B cell (primary cell): ENCODE measurements at regions not wholly inside any gene's neighbourhood (a gene's known extent, or its start where the extent isn't known, plus 50 kb on each side); places are given as distances from the start of the nearest gene placed in this dataset.

Experiments used
- ATAC-seq: fragments of 200-7000 bp; cut with Tn5 transposase; one replicate; pipeline ENCODE4 v1.10.0; 2021; ENCODE audit warnings: low read depth, mild to moderate bottlenecking, moderate number of reproducible peaks, moderate library complexity
- CTCF ChIA-PET: fragments of 350-600 bp; sonication (Branson Sonifier 250); formaldehyde crosslinking; loops from one replicate; lab custom pipeline; 2021; ENCODE audit warnings: antibody characterized with exemption, inconsistent platforms; lab: Charles Lee
- POLR2A ChIA-PET: fragments of 350-600 bp; sonication (Branson Sonifier 250); formaldehyde crosslinking; loops from one replicate; lab custom pipeline; 2021; ENCODE audit warnings: antibody characterized with exemption; lab: Charles Lee
- DNase-seq: peaks from one replicate; pipeline ENCODE4 v3.0.0; 2013
- H2AFZ ChIP-seq: 2 replicates; pipeline ENCODE4 v1.6.1; 2012; ENCODE audit warnings: mild to moderate bottlenecking, low read depth, low read length; ENCODE audit not compliant: insufficient read depth, poor library complexity, severe bottlenecking
- H3K27ac ChIP-seq, 2 donors: 1 replicate in 1 of 2; 2 replicates in 1 of 2; pipeline ENCODE4 v1.5.1; 2012 to 2013; ENCODE audit warnings: low read length in 2 of 2, mild to moderate bottlenecking in 2 of 2, moderate library complexity in 1 of 2
- H3K27me3 ChIP-seq, 4 experiments: fragments of 200-600 bp in 1 of 4; sonication (generic) in 1 of 4; replicated peaks in 1 of 4; 1 replicate in 2 of 4; 2 replicates in 2 of 4; pipeline versions ENCODE4 v1.6.1 to v1.7.0; 2013 to 2016; ENCODE audit warnings: low read length in 3 of 4, mild to moderate bottlenecking in 2 of 4, mixed read lengths in 1 of 4, moderate library complexity in 1 of 4; ENCODE audit not compliant: insufficient read depth in 4 of 4, control insufficient read depth in 3 of 4; ENCODE audit errors: control extremely low read depth in 1 of 4
- H3K36me3 ChIP-seq, 2 experiments: replicated peaks in 1 of 2; 1 replicate in 1 of 2; 2 replicates in 1 of 2; pipeline versions ENCODE4 v1.6.1 to v1.7.1; 2013; ENCODE audit warnings: low read length in 1 of 2; ENCODE audit not compliant: insufficient read depth in 2 of 2, control insufficient read depth in 1 of 2; ENCODE audit errors: control extremely low read depth in 1 of 2, extremely low read depth in 1 of 2
- H3K4me1 ChIP-seq, 2 donors: fragments of 200-600 bp in 1 of 2; sonication (generic) in 1 of 2; 1 replicate in 1 of 2; 2 replicates in 1 of 2; pipeline versions ENCODE4 v1.5.1 to v1.6.1; 2013 to 2017; ENCODE audit warnings: low read length in 2 of 2; ENCODE audit not compliant: control insufficient read depth in 2 of 2, insufficient read depth in 2 of 2
- H3K4me2 ChIP-seq: replicated peaks from 2 replicates; pipeline ENCODE3; 2012; ENCODE audit warnings: mild to moderate bottlenecking, low read depth, low read length; ENCODE audit not compliant: poor library complexity, severe bottlenecking
- H3K4me3 ChIP-seq, 5 experiments: fragments of 200-600 bp in 1 of 5; sonication (generic) in 1 of 5; 1 replicate in 3 of 5; 2 replicates in 2 of 5; pipeline versions ENCODE4 v1.5.1 to v1.7.0; 2011 to 2016; ENCODE audit warnings: low read length in 4 of 5, mild to moderate bottlenecking in 4 of 5, low read depth in 2 of 5, control low read depth in 1 of 5, moderate library complexity in 1 of 5; ENCODE audit not compliant: insufficient read depth in 1 of 5; ENCODE audit errors: control extremely low read depth in 1 of 5, extremely low read depth in 1 of 5
- H3K79me2 ChIP-seq: fragments of 200-600 bp; sonication (generic); one replicate; pipeline ENCODE4 v1.6.0; 2016; ENCODE audit warnings: low read length; ENCODE audit not compliant: control insufficient read depth, insufficient read depth
- H3K9ac ChIP-seq: fragments of 200-600 bp; sonication (generic); 2 replicates; pipeline ENCODE4 v1.6.1; 2017; ENCODE audit warnings: mild to moderate bottlenecking, low read length, moderate library complexity
- H3K9me3 ChIP-seq, 3 donors: one replicate each; pipeline versions ENCODE4 v1.6.1 to v1.7.1; 2013; ENCODE audit warnings: low read length in 2 of 3; ENCODE audit not compliant: control insufficient read depth in 2 of 3, insufficient read depth in 1 of 3; ENCODE audit errors: control extremely low read depth in 1 of 3
- H4K20me1 ChIP-seq: 2 replicates; pipeline ENCODE4 v1.6.0; 2012; ENCODE audit warnings: mild to moderate bottlenecking, low read length; ENCODE audit not compliant: insufficient read depth, control insufficient read depth, poor library complexity, severe bottlenecking
- H3K27ac Mint-ChIP-seq: one replicate; pipeline ENCODE4 v1.8.0; 2021; ENCODE audit warnings: mixed read lengths
- H3K27me3 Mint-ChIP-seq: one replicate; pipeline ENCODE4 v1.8.0; 2021; ENCODE audit warnings: mixed read lengths
- H3K4me1 Mint-ChIP-seq: one replicate; pipeline ENCODE4 v1.8.0; 2021; ENCODE audit warnings: mixed read lengths
- H3K4me3 Mint-ChIP-seq: one replicate; pipeline ENCODE4 v1.8.0; 2021; ENCODE audit warnings: mixed read lengths
- H3K9me3 Mint-ChIP-seq: one replicate; pipeline ENCODE4 v1.8.0; 2022; ENCODE audit warnings: mixed read lengths; ENCODE audit not compliant: insufficient read depth
- CTCF ChIP-seq: fragments of 200-600 bp; IDR thresholded peaks from one replicate; pipeline ENCODE4 v1.8.0; 2022; ENCODE audit warnings: antibody characterized with exemption, mild to moderate bottlenecking
- EZH2 ChIP-seq: IDR thresholded peaks from 2 replicates; pipeline ENCODE4 v1.6.1; 2012; ENCODE audit warnings: borderline replicate concordance, low read depth, mild to moderate bottlenecking, moderate library complexity, low read length; ENCODE audit not compliant: insufficient read depth, poor library complexity, severe bottlenecking
- WGBS: methylation state at CpG from one replicate; pipeline ENCODE4 v1.1.5; 2013; ENCODE audit warnings: missing lambda C conversion rate; ENCODE audit not compliant: insufficient coverage; 5-methylcytosine and 5-hydroxymethylcytosine counted together
- intact Hi-C: fragments of 100-400 bp; cut with micrococcal nuclease; formaldehyde crosslinking; loops from one replicate; pipeline ENCODE4 v1.10.0; 2022

DNA sequence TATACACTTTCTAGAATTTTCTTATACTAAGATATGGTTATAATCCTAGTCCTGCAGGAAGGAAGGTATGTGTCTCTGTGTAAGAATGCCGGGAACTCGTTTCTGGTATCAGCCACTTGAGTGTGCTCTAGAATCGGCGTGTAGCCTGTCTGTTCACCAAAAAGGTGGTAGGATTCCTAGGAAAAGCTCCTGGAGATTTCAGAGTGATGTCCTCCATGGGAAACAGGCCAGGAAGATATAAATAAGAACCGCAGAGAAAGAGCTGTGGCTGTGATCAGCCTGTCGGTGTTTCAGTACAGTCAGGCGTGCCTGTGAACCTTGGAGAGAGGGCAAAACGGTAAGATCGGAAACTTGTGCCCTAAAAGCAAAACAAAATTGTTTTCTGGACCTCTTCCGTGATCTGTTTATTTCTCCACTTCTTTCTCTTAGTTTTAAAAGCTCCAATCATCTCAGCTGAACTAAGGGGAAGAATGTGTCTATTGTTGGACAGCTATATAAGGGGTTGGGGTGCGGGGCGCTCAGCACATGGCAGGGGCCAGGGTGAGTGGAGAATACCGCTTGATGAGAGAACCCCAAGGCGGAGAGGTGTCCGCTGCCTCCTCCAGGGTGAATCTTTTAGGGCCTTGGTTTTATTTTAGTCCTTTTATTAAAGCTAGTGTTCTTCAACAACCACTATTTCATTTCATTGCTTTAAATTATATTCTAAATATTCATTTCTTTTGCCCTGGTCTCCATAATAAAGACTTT lies 303.8 kb upstream of the TENM3 start:
- Histone ChIP-seq H3K9me3 (peaks cover 0 to 7% (median 0%) of the 10 kb centered on the region in 3 donors), H3K27ac (no peak overlapping the region), H2AFZ (no peak overlapping the region), H3K4me2 (no peak overlapping the region), H4K20me1 (no peaks in the 10 kb centered on the region), H3K79me2 (no peaks in the 10 kb centered on the region), H3K4me1 (no peaks in the 10 kb centered on the region), H3K4me3 (no peak overlapping the region), H3K27me3 (no peaks in the 10 kb centered on the region), H3K36me3 (no peaks in the 10 kb centered on the region), H3K9ac (no peak overlapping the region)
- Mint-ChIP-seq H3K27ac (no peak overlapping the region), H3K4me3 (no peak overlapping the region), H3K9me3 (peaks cover 2% of the 10 kb centered on the region), H3K4me1 (no peaks in the 10 kb centered on the region), H3K27me3 (no peaks in the 10 kb centered on the region)
- DNase-seq (no peak), ATAC-seq (no peak)
- TF ChIP-seq CTCF (no peak), EZH2 (no peak)
- ChIA-PET POLR2A (no interaction called here), CTCF (no interaction called here)
- intact Hi-C loops, result no loop called here
- WGBS, result 87% methylated on average over 9 of the region's 15 CpGs

GRCh38 chr4:181944527-181944926 lies 298.7 kb upstream of the TENM3 start:
- Histone ChIP-seq H4K20me1 (no peaks in the 10 kb centered on the region), H3K79me2 (no peaks in the 10 kb centered on the region), H3K4me2 (no peak overlapping the region), H3K27me3 (no peaks in the 10 kb centered on the region), H3K27ac (no peak overlapping the region), H2AFZ (no peak overlapping the region), H3K9me3 (peaks cover 0 to 9% (median 0%) of the 10 kb centered on the region in 3 donors), H3K4me3 (no peak overlapping the region), H3K4me1 (no peaks in the 10 kb centered on the region), H3K36me3 (no peaks in the 10 kb centered on the region), H3K9ac (no peak overlapping the region)
- 81% methylated on average over 6 of the region's 8 CpGs for WGBS
- H3K27me3 Mint-ChIP-seq, result no peaks in the 10 kb centered on the region
- H3K27ac Mint-ChIP-seq, result no peak overlapping the region
- DNase-seq (no peak), ATAC-seq (no peak)
- no peak overlapping the region for H3K4me3 Mint-ChIP-seq
- H3K4me1 Mint-ChIP-seq, result no peaks in the 10 kb centered on the region
- ChIA-PET CTCF (no interaction called here), POLR2A (no interaction called here)
- peaks cover 2% of the 10 kb centered on the region for H3K9me3 Mint-ChIP-seq
- intact Hi-C loops, result no loop called here
- TF ChIP-seq EZH2 (no peak), CTCF (no peak)
